Astrocyte (in vitro differentiated cells and primary cell): ENCODE measurements at regions not wholly inside any gene's neighbourhood (a gene's known extent, or its start where the extent isn't known, plus 50 kb on each side); places are given as distances from the start of the nearest gene placed in this dataset.

ENCODE experiments used
- EZH2 ChIP-seq: IDR thresholded peaks from 2 replicates; pipeline ENCODE4 v1.6.1; 2012; ENCODE audit warnings: mild to moderate bottlenecking, low read length, inconsistent platforms; ENCODE audit not compliant: insufficient read depth
- TF ChIP-seq, protein P1 (sequence below): IDR thresholded peaks from 2 replicates; pipeline ENCODE4 v1.5.1; 2011; ENCODE audit warnings: low read depth, mild to moderate bottlenecking, inconsistent platforms, low read length, moderate library complexity; ENCODE audit not compliant: insufficient read depth

DNA sequence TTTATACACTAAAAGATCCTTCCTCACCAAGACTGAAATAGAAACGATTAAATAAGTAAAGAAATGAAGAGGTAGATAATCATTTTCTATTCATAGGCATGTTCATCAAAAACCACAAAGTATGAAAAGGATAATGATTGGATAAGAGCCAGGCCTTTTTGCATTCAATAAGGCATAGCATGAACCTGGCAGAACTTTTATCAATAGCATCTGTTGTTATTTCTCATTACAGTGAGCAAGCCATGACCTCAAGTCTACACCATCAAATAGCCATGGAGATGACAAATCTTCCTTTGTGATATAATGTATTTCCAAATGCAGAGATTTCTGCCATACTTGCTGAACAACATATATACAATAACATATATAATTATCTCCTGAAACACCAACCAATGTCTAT lies 206.0 kb upstream of the SLC7A11 start:
- TF ChIP-seq EZH2, result no peak
- TF ChIP-seq, protein P1, sequence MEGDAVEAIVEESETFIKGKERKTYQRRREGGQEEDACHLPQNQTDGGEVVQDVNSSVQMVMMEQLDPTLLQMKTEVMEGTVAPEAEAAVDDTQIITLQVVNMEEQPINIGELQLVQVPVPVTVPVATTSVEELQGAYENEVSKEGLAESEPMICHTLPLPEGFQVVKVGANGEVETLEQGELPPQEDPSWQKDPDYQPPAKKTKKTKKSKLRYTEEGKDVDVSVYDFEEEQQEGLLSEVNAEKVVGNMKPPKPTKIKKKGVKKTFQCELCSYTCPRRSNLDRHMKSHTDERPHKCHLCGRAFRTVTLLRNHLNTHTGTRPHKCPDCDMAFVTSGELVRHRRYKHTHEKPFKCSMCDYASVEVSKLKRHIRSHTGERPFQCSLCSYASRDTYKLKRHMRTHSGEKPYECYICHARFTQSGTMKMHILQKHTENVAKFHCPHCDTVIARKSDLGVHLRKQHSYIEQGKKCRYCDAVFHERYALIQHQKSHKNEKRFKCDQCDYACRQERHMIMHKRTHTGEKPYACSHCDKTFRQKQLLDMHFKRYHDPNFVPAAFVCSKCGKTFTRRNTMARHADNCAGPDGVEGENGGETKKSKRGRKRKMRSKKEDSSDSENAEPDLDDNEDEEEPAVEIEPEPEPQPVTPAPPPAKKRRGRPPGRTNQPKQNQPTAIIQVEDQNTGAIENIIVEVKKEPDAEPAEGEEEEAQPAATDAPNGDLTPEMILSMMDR, result no peak
